ENCODE measurements at regions not wholly inside any gene's neighbourhood (a gene's known extent, or its start where the extent isn't known, plus 50 kb on each side); places are given as distances from the start of the nearest gene placed in this dataset.
"Not testable (repeated sequence)": the region's sequence is repeated elsewhere in the genome, so short reads cannot be mapped to it uniquely, and the experiment has no call there.

GRCh38 chr10:46645110-46645509, 66.2 kb downstream of the SYT15 start:
- not testable (repeated sequence) for DNase-seq

GRCh38 chr10:46646132-46646531, 67.2 kb downstream of the SYT15 start:
- not testable (repeated sequence) for DNase-seq

DNA sequence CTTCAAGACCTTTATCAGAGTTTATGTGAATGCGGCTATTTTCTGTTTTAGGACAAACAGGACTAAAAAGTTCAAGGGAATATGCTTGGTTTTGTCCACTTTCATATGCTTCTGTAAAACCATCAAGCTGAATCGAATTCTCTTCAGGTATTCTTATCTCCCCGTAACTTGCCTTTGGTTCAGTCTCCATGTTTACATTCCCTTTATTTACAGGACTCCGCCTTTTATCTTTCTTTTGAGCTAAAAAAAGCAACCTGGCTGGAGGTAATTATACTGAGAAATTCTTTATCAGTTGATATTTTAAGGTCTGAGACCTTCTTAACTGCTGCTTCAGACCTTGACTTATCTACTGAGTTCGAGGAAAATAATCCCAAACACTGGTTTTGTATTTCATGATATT, 72.0 kb downstream of the SYT15 start:
- DNase-seq: not testable (repeated sequence)

- DNase-seq: not testable (repeated sequence)
These were observed 78.5 kb downstream of the SYT15 start for GRCh38 chr10:46657437-46657836.

- DNase-seq: not testable (repeated sequence)
These were observed 81.3 kb downstream of the SYT15 start for GRCh38 chr10:46660027-46660834.

GRCh38 chr10:46660835-46661164, 81.9 kb downstream of the SYT15 start:
- DNase-seq: not testable (repeated sequence)

DNA sequence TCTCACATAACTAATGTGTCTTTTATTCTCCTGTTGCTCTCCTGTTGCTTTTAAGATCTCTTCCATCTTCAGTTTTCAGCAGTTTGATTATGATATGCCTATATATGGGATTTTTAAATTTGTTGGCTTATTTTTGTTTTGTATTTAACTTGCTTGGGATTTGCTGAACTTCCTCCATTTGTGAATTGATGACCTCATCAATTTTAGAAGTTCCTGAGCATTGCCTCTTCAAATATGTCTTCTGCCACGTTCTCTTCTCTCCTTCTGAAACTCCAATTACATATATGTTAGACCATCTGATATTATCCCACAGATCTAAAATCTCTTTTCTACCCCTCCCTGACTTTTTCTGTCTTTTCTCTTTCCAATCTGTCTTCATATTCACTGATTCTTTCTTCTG, 86.6 kb downstream of the SYT15 start:
- DNase-seq: not testable (repeated sequence)

- not testable (repeated sequence) for DNase-seq
These were observed 89.5 kb downstream of the SYT15 start for GRCh38 chr10:46668357-46668997.

DNA sequence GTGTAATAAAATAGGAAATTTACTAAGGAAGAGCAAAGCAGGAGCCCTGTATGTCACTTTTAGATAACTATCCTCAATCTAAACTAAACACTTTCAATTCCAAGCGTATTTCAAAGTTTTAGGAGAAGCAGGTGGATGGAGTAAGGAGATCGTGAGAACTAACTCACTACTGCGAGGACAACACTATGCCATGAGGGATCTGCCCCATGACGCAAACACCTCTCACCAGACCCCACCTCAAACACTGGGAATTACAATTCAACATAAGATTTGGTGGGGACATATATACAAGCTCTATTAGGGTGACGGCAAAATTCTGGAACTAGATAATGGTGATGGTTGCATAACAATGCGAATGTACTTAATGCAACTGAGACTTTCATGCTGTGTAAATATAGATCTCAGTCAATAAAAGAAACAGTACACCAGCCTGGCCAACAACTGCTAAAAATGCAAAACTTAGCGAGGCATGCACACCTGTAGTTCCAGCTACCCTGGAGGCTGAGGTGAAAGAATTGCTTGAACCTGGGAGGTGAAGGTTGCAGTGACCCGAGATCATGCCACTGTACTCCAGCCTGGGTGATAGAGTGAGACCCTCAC, 99.0 kb downstream of the SYT15 start:
- not testable (repeated sequence) for DNase-seq

DNA sequence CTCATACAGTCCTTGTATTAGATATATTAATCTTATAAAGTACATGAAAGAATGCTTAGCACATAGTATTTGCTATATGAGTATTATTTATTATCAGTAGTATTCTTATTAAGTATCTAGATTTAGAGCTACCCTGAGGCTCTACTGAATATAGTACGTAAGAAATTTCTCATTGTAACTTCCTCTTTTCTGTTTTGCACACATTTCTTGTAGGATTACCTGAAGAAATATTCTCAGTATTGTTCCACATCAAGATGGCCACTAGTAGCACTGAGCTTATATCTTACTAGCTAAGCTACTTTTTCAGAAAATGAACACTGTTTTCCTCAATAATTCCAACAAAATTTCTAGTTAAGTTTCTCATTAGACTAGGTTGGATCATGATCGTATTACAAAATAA, 112.5 kb downstream of the SYT15 start:
- not testable (repeated sequence) for DNase-seq

- peak; percentile 15 for DNase-seq
These were observed 114.3 kb downstream of the SYT15 start for GRCh38 chr10:46693218-46693617.

GRCh38 chr10:46717264-46717663, 138.3 kb downstream of the SYT15 start:
- DNase-seq: not testable (repeated sequence)

GRCh38 chr10:46718014-46718413, 139.1 kb downstream of the SYT15 start:
- not testable (repeated sequence) for DNase-seq

DNA sequence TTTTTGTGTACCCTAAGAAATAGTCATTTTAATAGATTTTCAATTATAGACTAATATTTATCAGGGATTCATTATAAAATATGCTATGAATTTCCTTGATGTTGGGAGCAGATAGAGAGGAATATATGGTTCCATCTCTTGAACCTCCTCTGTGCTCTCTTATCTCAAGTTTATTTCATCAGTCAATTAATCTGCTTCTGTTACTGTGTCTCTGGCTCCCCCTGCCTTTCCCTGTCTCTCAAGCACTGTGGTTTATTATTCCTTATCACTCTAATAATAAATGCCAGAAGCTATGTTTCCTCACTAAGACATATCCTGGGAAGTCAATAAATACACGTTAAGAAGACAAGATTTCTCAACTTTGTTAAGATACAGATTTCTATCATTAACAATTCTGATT, 141.5 kb downstream of the SYT15 start:
- DNase-seq: not testable (repeated sequence)

- not testable (repeated sequence) for DNase-seq
These were observed 142.0 kb downstream of the SYT15 start for GRCh38 chr10:46720811-46721518.

- not testable (repeated sequence) for DNase-seq
These were observed 145.3 kb downstream of the SYT15 start for GRCh38 chr10:46724258-46724657.

DNA sequence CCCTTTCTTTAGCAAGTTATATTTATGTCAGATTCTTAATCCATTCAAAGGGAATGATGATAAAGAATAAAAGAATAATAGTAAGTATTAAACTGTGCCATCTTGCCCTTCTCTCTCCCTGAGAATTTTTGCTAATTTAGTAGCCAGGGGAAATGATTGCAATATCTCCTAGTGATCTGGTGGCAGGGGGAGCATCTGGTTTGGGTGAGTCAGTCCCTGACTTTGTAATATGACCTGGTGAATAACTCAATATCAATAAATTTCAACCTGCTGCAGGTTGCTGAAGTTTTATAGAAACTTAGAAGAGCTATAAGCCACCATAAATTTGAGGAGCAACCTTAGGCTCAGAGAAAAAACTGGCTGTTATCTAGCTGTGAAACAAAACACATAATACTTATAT, 149.4 kb downstream of the SYT15 start:
- DNase-seq: not testable (repeated sequence)

GRCh38 chr10:46730729-46731128, 151.8 kb downstream of the SYT15 start:
- DNase-seq: not testable (repeated sequence)

DNA sequence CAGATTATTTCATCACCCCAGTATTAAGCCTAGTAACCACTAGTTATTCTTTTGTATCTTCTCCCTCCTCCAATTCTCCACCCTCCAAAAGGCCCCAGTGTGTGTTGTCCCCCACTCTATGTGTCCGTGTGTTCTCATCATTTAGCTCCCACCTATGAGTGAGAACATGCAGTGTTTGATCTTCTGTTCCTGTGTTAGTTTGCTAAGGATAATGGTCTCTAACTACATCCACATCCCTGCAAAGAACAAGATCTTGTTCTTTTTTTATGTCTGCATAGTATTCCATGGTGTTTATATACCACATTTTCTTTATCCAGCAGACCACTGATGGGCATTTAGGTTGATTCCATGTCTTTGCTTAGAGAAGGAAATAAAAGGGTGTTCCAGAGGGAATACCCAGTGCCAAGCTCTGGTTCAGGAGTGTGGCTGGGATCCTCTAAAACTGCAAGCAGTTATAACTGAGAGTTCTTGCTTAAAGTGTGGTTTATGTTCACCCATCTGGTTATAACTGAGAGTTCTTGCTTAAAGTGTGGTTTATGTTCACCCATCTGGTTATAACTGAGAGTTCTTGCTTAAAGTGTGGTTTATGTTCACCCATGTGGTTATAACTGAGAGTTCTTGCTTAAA, 154.8 kb downstream of the SYT15 start:
- DNase-seq: not testable (repeated sequence)

- not testable (repeated sequence) for DNase-seq
These were observed 155.3 kb downstream of the SYT15 start for GRCh38 chr10:46734262-46734642.

DNA sequence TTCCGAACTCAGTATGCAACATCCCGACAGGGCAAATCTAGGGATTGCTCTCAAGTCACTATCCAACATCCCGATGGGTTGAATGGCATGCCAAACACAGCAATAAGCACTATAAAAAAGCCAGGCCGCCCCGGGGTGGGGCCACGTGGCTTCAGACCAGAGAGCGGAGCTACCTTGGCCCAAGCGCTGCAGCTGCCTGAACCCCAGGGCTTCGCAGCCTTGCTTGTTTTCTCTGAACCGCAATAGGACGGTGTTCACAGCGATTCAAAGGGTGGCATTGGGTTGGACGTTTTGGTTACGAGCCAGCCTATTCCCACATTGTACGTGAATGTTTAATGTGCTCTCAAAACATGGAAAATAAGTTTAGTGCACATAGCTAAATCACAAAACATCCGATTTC, 161.0 kb downstream of the SYT15 start:
- not testable (repeated sequence) for DNase-seq

DNA sequence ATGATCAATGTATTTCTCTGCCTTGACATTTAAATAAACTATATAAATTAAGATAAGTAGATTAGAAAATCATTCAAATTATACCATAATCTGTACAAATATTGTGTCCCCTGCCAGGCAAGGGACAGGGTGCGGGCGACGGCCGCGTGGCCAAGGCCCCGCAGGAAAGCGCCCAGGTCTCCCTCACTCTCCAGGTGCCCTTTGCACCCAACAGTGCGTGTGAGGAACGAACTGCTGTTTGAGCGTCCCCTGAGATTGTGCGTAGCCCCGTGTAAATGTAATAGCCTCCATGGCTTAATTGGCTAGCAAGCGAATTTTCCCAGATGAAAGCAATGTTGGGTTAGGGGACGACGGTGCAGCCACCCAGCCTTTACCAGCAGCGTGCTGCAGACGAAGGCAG, 161.4 kb downstream of the SYT15 start:
- not testable (repeated sequence) for DNase-seq

- DNase-seq: not testable (repeated sequence)
These were observed 162.2 kb upstream of the PTPN20 start for GRCh38 chr10:46749003-46749402.

Data from CD4-positive, alpha-beta T cell treated with Interleukin-12 subunit alpha and Interleukin-12 subunit beta, for 1 hour (primary cell).